IMR-90 (cell line): ENCODE measurements at regions not wholly inside any gene's neighbourhood (a gene's known extent, or its start where the extent isn't known, plus 50 kb on each side); places are given as distances from the start of the nearest gene placed in this dataset.

ENCODE experiments used
- ATAC-seq: fragments of 200-7000 bp; cut with Tn5 transposase; 2 replicates; pipeline ENCODE4 v1.9.1; 2020; ENCODE audit warnings: low read depth, mild to moderate bottlenecking, moderate library complexity
- BruUV-seq: library from RNA; stranded (reverse); fragments of 400-500 nt; replicated peaks from 2 replicates; lab custom pipeline; 2021; lab: Mats Ljungman, UMichigan
- CTCF ChIA-PET: fragments of 300-600 bp; formaldehyde crosslinking; extraction: SDS; loops from one replicate; lab custom pipeline; 2021; ENCODE audit warnings: antibody characterized with exemption; lab: Yijun Ruan, JAX
- POLR2A ChIA-PET: fragments of 300-600 bp; sonication (Branson Sonifier 250); formaldehyde crosslinking; loops from one replicate; lab custom pipeline; 2022; ENCODE audit warnings: antibody characterized with exemption; ENCODE audit not compliant: unreplicated experiment; lab: Charles Lee
- DNase-seq: peaks from one replicate; pipeline ENCODE4 v3.0.0; 2013
- H2AFZ ChIP-seq: replicated peaks from 2 replicates; pipeline ENCODE3; 2013; ENCODE audit warnings: low read length, mild to moderate bottlenecking; ENCODE audit not compliant: poor library complexity
- H2AK5ac ChIP-seq: 2 replicates; pipeline ENCODE4 v1.6.1; 2013; ENCODE audit warnings: low read depth, low read length, inconsistent platforms
- H2AK9ac ChIP-seq: replicated peaks from 2 replicates; pipeline ENCODE3; 2013; ENCODE audit warnings: mild to moderate bottlenecking, low read depth, low read length, moderate library complexity; ENCODE audit not compliant: poor library complexity
- H2BK120ac ChIP-seq: 2 replicates; pipeline ENCODE4 v1.6.1; 2013; ENCODE audit warnings: low read depth, low read length, inconsistent platforms
- H2BK15ac ChIP-seq: 3 replicates; pipeline ENCODE4 v1.6.1; 2013; ENCODE audit warnings: low read depth, low read length, inconsistent platforms
- H2BK20ac ChIP-seq: 2 replicates; pipeline ENCODE4 v1.6.1; 2013; ENCODE audit warnings: low read depth, mild to moderate bottlenecking, inconsistent platforms, low read length, moderate library complexity
- H2BK5ac ChIP-seq: 2 replicates; pipeline ENCODE4 v1.6.1; 2013; ENCODE audit warnings: mild to moderate bottlenecking, low read depth, low read length, inconsistent platforms; ENCODE audit not compliant: poor library complexity, severe bottlenecking
- H3K14ac ChIP-seq: replicated peaks from 2 replicates; pipeline ENCODE4 v1.6.1; 2013; ENCODE audit warnings: low read depth, low read length, inconsistent platforms
- H3K18ac ChIP-seq: 2 replicates; pipeline ENCODE4 v1.6.1; 2013; ENCODE audit warnings: low read depth, low read length, control low read depth
- H3K23ac ChIP-seq: 2 replicates; pipeline ENCODE4 v1.6.1; 2013; ENCODE audit warnings: low read depth, low read length, inconsistent platforms
- H3K27ac ChIP-seq: 2 replicates; pipeline ENCODE4 v1.5.1; 2013; ENCODE audit warnings: mild to moderate bottlenecking, control low read depth, low read length; ENCODE audit not compliant: insufficient read depth
- H3K27me3 ChIP-seq: 2 replicates; pipeline ENCODE4 v1.6.1; 2013; ENCODE audit warnings: low read length; ENCODE audit not compliant: control insufficient read depth, insufficient read depth
- H3K36me3 ChIP-seq: 2 replicates; pipeline ENCODE4 v1.6.1; 2013; ENCODE audit warnings: low read length, mixed read lengths; ENCODE audit not compliant: control insufficient read depth, insufficient read depth
- H3K4ac ChIP-seq: 2 replicates; pipeline ENCODE4 v1.6.1; 2013; ENCODE audit warnings: low read depth, low read length, inconsistent platforms
- H3K4me1 ChIP-seq: 2 replicates; pipeline ENCODE4 v1.6.1; 2013; ENCODE audit warnings: low read length, mixed read lengths; ENCODE audit not compliant: control insufficient read depth, insufficient read depth
- H3K4me2 ChIP-seq: 2 replicates; pipeline ENCODE4 v1.6.1; 2013; ENCODE audit warnings: low read depth, mild to moderate bottlenecking, control low read depth, low read length, moderate library complexity
- H3K4me3 ChIP-seq: 2 replicates; pipeline ENCODE4 v1.5.1; 2013; ENCODE audit warnings: low read depth, mild to moderate bottlenecking, control low read depth, low read length, moderate library complexity; ENCODE audit not compliant: insufficient read depth
- H3K56ac ChIP-seq: 2 replicates; pipeline ENCODE4 v1.6.1; 2013; ENCODE audit warnings: low read length, inconsistent platforms; ENCODE audit not compliant: insufficient read depth; ENCODE audit errors: extremely low read depth
- H3K79me1 ChIP-seq, 2 experiments: 2 replicates each; pipeline ENCODE4 v1.6.1; 2013; ENCODE audit warnings: low read length in 2 of 2, inconsistent platforms in 1 of 2, low read depth in 1 of 2
- H3K9ac ChIP-seq: 2 replicates; pipeline ENCODE4 v1.6.1; 2013; ENCODE audit warnings: low read depth, low read length, control low read depth
- H3K9me1 ChIP-seq: 2 replicates; pipeline ENCODE4 v1.6.1; 2013; ENCODE audit warnings: low read length, inconsistent platforms; ENCODE audit not compliant: insufficient read depth
- H3K9me3 ChIP-seq: 2 replicates; pipeline ENCODE4 v1.6.1; 2013; ENCODE audit warnings: low read length; ENCODE audit not compliant: control insufficient read depth, insufficient read depth
- H4K20me1 ChIP-seq: 2 replicates; pipeline ENCODE4 v1.6.1; 2013; ENCODE audit warnings: low read length, inconsistent platforms; ENCODE audit not compliant: insufficient read depth
- H4K5ac ChIP-seq: 2 replicates; pipeline ENCODE4 v1.6.1; 2013; ENCODE audit warnings: mild to moderate bottlenecking, low read depth, low read length, control low read depth
- H4K8ac ChIP-seq, 2 experiments: 2 replicates each; pipeline ENCODE4 v1.6.1; 2013; ENCODE audit warnings: low read depth in 2 of 2, low read length in 2 of 2, control low read depth in 1 of 2, inconsistent platforms in 1 of 2
- H4K91ac ChIP-seq: 2 replicates; pipeline ENCODE4 v1.6.1; 2013; ENCODE audit warnings: low read depth, low read length, inconsistent platforms; ENCODE audit not compliant: insufficient read depth
- CEBPB ChIP-seq: IDR thresholded peaks from 2 replicates; pipeline ENCODE4 v1.6.1; 2012; ENCODE audit warnings: low read depth, low read length, improper control_type of control experiment
- CHD1 ChIP-seq: IDR thresholded peaks from 2 replicates; pipeline ENCODE4 v1.6.1; 2012; ENCODE audit warnings: low read depth, low read length, improper control_type of control experiment
- FOS ChIP-seq: fragments of 150-350 bp; IDR thresholded peaks from 2 replicates; pipeline ENCODE4 v1.6.1; 2016; ENCODE audit warnings: low read depth, low read length
- MAZ ChIP-seq: IDR thresholded peaks from 2 replicates; pipeline ENCODE4 v1.6.1; 2012; ENCODE audit warnings: low read depth, mild to moderate bottlenecking, low read length, improper control_type of control experiment, moderate library complexity, borderline replicate concordance
- MXI1 ChIP-seq: IDR thresholded peaks from 2 replicates; pipeline ENCODE4 v1.6.1; 2012; ENCODE audit warnings: low read depth, mild to moderate bottlenecking, low read length, moderate library complexity, borderline replicate concordance
- NFE2L2 ChIP-seq: fragments of 150-350 bp; IDR thresholded peaks from 2 replicates; pipeline ENCODE4 v1.6.1; 2016; ENCODE audit warnings: low read depth, mild to moderate bottlenecking, low read length
- RAD21 ChIP-seq: IDR thresholded peaks from 2 replicates; pipeline ENCODE4 v1.6.1; 2012; ENCODE audit warnings: low read length, improper control_type of control experiment
- RCOR1 ChIP-seq: IDR thresholded peaks from 2 replicates; pipeline ENCODE4 v1.6.1; 2012; ENCODE audit warnings: mild to moderate bottlenecking, low read length, improper control_type of control experiment; ENCODE audit not compliant: insufficient replicate concordance
- RFX5 ChIP-seq: IDR thresholded peaks from 2 replicates; pipeline ENCODE4 v1.8.0; 2012; ENCODE audit warnings: low read depth, mild to moderate bottlenecking, low read length, moderate library complexity
- SMC3 ChIP-seq: fragments of 150-350 bp; IDR thresholded peaks from 2 replicates; pipeline ENCODE4 v1.6.1; 2016; ENCODE audit warnings: low read depth, mild to moderate bottlenecking, antibody characterized with exemption, low read length, moderate library complexity
- WGBS, 2 experiments: methylation state at CpG; one replicate each; pipeline versions ENCODE4 v1.1.5 to v1.1.7; 2013; ENCODE audit warnings: missing lambda C conversion rate in 2 of 2; ENCODE audit not compliant: insufficient read length in 1 of 2; ENCODE audit errors: extremely low coverage in 2 of 2; 5-methylcytosine and 5-hydroxymethylcytosine counted together
- dilution Hi-C: fragments of 300-500 bp; cut with HindIII; formaldehyde crosslinking; loops from one replicate; pipeline ENCODE4 v1.14.3; 2018; ENCODE audit warnings: low sequenced_read_pairs; ENCODE audit not compliant: unreplicated experiment
- in situ Hi-C: fragments of 300-500 bp; cut with MboI; formaldehyde crosslinking; loops from 3 replicates; pipeline ENCODE4 v1.14.3; 2019; ENCODE audit warnings: low sequenced_read_pairs, inconsistent platforms, mixed read lengths
- intact Hi-C: fragments of 100-400 bp; cut with micrococcal nuclease; formaldehyde crosslinking; loops from 2 replicates; pipeline ENCODE4 v1.10.0; 2022
- TF ChIP-seq, protein P1 (sequence below): fragments of 150-350 bp; IDR thresholded peaks from 2 replicates; pipeline ENCODE4 v1.6.1; 2016; ENCODE audit warnings: low read depth, mild to moderate bottlenecking, low read length, moderate library complexity, borderline replicate concordance
- TF ChIP-seq, protein P2 (sequence below): conservative IDR thresholded peaks from 2 replicates; pipeline ENCODE4 v1.5.1; 2012; ENCODE audit warnings: mild to moderate bottlenecking, low read depth, low read length, improper control_type of control experiment
- TF ChIP-seq, protein P3 (sequence below): fragments of 150-350 bp; IDR thresholded peaks from 2 replicates; pipeline ENCODE4 v1.6.1; 2017; ENCODE audit warnings: mild to moderate bottlenecking, antibody characterized with exemption, low read length, low read depth

- ChIA-PET CTCF (no interaction called here), POLR2A (no interaction called here)
- intact Hi-C loops, result no loop called here
Measured at GRCh38 chr2:173706936-173707335, 258.2 kb downstream of the SP3 start.

More at GRCh38 chr2:173706936-173707335, 258.2 kb downstream of the SP3 start:
- H4K8ac ChIP-seq, result no peak overlapping the region
- no peak overlapping the region for H3K56ac ChIP-seq
- H2AFZ ChIP-seq, result no peak overlapping the region
- peak overlapping the region; percentile 71 for H2AK9ac ChIP-seq
- no peaks in the 10 kb centered on the region for H3K36me3 ChIP-seq
- H4K5ac ChIP-seq, result no peak overlapping the region
- H3K4ac ChIP-seq, result no peak overlapping the region
- no peak overlapping the region for H3K18ac ChIP-seq
- no CpG with 5 or more reads among the region's 4 CpGs for WGBS, 2 experiments
- no peak for TF ChIP-seq MXI1
- TF ChIP-seq MAZ, result no peak
- TF ChIP-seq RFX5, result no peak
- TF ChIP-seq RCOR1, result no peak
- no peak for TF ChIP-seq FOS
- TF ChIP-seq CEBPB, result no peak
- TF ChIP-seq, protein P1, sequence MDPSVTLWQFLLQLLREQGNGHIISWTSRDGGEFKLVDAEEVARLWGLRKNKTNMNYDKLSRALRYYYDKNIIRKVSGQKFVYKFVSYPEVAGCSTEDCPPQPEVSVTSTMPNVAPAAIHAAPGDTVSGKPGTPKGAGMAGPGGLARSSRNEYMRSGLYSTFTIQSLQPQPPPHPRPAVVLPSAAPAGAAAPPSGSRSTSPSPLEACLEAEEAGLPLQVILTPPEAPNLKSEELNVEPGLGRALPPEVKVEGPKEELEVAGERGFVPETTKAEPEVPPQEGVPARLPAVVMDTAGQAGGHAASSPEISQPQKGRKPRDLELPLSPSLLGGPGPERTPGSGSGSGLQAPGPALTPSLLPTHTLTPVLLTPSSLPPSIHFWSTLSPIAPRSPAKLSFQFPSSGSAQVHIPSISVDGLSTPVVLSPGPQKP, result no peak
- no peak for TF ChIP-seq CHD1
- no peak for TF ChIP-seq SMC3
- no peak for TF ChIP-seq RAD21
- TF ChIP-seq, protein P2, sequence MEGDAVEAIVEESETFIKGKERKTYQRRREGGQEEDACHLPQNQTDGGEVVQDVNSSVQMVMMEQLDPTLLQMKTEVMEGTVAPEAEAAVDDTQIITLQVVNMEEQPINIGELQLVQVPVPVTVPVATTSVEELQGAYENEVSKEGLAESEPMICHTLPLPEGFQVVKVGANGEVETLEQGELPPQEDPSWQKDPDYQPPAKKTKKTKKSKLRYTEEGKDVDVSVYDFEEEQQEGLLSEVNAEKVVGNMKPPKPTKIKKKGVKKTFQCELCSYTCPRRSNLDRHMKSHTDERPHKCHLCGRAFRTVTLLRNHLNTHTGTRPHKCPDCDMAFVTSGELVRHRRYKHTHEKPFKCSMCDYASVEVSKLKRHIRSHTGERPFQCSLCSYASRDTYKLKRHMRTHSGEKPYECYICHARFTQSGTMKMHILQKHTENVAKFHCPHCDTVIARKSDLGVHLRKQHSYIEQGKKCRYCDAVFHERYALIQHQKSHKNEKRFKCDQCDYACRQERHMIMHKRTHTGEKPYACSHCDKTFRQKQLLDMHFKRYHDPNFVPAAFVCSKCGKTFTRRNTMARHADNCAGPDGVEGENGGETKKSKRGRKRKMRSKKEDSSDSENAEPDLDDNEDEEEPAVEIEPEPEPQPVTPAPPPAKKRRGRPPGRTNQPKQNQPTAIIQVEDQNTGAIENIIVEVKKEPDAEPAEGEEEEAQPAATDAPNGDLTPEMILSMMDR, result no peak
- no peak for TF ChIP-seq NFE2L2
- TF ChIP-seq, protein P3, sequence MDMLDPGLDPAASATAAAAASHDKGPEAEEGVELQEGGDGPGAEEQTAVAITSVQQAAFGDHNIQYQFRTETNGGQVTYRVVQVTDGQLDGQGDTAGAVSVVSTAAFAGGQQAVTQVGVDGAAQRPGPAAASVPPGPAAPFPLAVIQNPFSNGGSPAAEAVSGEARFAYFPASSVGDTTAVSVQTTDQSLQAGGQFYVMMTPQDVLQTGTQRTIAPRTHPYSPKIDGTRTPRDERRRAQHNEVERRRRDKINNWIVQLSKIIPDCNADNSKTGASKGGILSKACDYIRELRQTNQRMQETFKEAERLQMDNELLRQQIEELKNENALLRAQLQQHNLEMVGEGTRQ, result no peak
- no peak overlapping the region for H3K27ac ChIP-seq
- H3K23ac ChIP-seq, result no peak overlapping the region
- BruUV-seq, result no TSS peak
- dilution Hi-C loops, result no loop called here
- H2AK5ac ChIP-seq, result no peak overlapping the region
- H3K4me1 ChIP-seq, result no peaks in the 10 kb centered on the region
- H3K27me3 ChIP-seq, result peaks cover 6% of the 10 kb centered on the region
- no peak overlapping the region for H3K9ac ChIP-seq
- peaks cover 2% of the 10 kb centered on the region; the same call in 1 of the 2 replicates for H3K9me3 ChIP-seq
- no peaks in the 10 kb centered on the region for H3K9me1 ChIP-seq
- no peak overlapping the region for H2BK20ac ChIP-seq
- H2BK5ac ChIP-seq, result no peak overlapping the region
- H2BK120ac ChIP-seq, result no peak overlapping the region
- H4K20me1 ChIP-seq, result no peaks in the 10 kb centered on the region
- in situ Hi-C loops, result no loop called here
- DNase-seq, result no peak
- no peak overlapping the region for H2BK15ac ChIP-seq
- ATAC-seq, result no peak
- H3K79me1 ChIP-seq, result no peaks in the 10 kb centered on the region
- no peak overlapping the region for H3K14ac ChIP-seq
- H4K91ac ChIP-seq, result no peak overlapping the region
- no peak overlapping the region for H3K4me3 ChIP-seq
- H3K4me2 ChIP-seq, result no peak overlapping the region
